SU-DHL-6 (cell line): ENCODE measurements at regions not wholly inside any gene's neighbourhood (a gene's known extent, or its start where the extent isn't known, plus 50 kb on each side); places are given as distances from the start of the nearest gene placed in this dataset.

Source experiments
- EZH2phosphoT487 ChIP-seq: fragments of 200-600 bp; sonication (generic), shearing (Covaris generic); conservative IDR thresholded peaks from 2 replicates; pipeline ENCODE4 v1.6.1; 2018; ENCODE audit warnings: mild to moderate bottlenecking, antibody characterized with exemption, low read length, moderate library complexity, mixed read lengths
- TF ChIP-seq, protein P1 (sequence below): fragments of 200-600 bp; sonication (generic); IDR thresholded peaks from one replicate; pipeline ENCODE4 v1.5.1; 2017; ENCODE audit warnings: antibody characterized with exemption, mild to moderate bottlenecking, low read length, moderate library complexity; ENCODE audit not compliant: insufficient read depth, poor library complexity, severe bottlenecking

- TF ChIP-seq, protein P1, sequence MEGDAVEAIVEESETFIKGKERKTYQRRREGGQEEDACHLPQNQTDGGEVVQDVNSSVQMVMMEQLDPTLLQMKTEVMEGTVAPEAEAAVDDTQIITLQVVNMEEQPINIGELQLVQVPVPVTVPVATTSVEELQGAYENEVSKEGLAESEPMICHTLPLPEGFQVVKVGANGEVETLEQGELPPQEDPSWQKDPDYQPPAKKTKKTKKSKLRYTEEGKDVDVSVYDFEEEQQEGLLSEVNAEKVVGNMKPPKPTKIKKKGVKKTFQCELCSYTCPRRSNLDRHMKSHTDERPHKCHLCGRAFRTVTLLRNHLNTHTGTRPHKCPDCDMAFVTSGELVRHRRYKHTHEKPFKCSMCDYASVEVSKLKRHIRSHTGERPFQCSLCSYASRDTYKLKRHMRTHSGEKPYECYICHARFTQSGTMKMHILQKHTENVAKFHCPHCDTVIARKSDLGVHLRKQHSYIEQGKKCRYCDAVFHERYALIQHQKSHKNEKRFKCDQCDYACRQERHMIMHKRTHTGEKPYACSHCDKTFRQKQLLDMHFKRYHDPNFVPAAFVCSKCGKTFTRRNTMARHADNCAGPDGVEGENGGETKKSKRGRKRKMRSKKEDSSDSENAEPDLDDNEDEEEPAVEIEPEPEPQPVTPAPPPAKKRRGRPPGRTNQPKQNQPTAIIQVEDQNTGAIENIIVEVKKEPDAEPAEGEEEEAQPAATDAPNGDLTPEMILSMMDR = no peak
- no peak for TF ChIP-seq EZH2phosphoT487
These were observed 85.7 kb upstream of the BMPER start for GRCh38 chr7:33819658-33820057.
